GM23338 (cell line): ENCODE measurements at regions not wholly inside any gene's neighbourhood (a gene's known extent, or its start where the extent isn't known, plus 50 kb on each side); places are given as distances from the start of the nearest gene placed in this dataset.

Experiments used
- ATAC-seq: fragments of 200-7000 bp; cut with Tn5 transposase; 3 replicates; pipeline ENCODE4 v1.9.1; 2020
- DNase-seq: peaks from one replicate; pipeline ENCODE4 v3.0.0-alpha.2; 2015; ENCODE audit warnings: low spot score
- H2AFZ ChIP-seq: fragments of 200-600 bp; sonication (generic); 2 replicates; pipeline ENCODE4 v1.8.0; 2016; ENCODE audit warnings: antibody characterized with exemption, mild to moderate bottlenecking, moderate library complexity
- H3F3A ChIP-seq: fragments of 200-600 bp; sonication (generic); replicated peaks from 2 replicates; pipeline ENCODE4 v1.8.0; 2017; ENCODE audit warnings: antibody characterized with exemption, mixed run types, low read depth
- H3K27ac ChIP-seq: fragments of 200-600 bp; sonication (generic); 2 replicates; pipeline ENCODE4 v1.6.1; 2016; ENCODE audit warnings: low read depth
- H3K27me3 ChIP-seq: fragments of 200-600 bp; sonication (generic); 2 replicates; pipeline ENCODE4 v1.8.0; 2016; ENCODE audit warnings: mild to moderate bottlenecking, mixed run types, moderate library complexity; ENCODE audit not compliant: insufficient read depth
- H3K36me3 ChIP-seq: fragments of 200-600 bp; sonication (generic); 2 replicates; pipeline ENCODE4 v1.8.0; 2016; ENCODE audit warnings: mild to moderate bottlenecking; ENCODE audit not compliant: insufficient read depth
- H3K4me1 ChIP-seq: fragments of 200-600 bp; sonication (generic); 2 replicates; pipeline ENCODE4 v1.8.0; 2016; ENCODE audit warnings: mild to moderate bottlenecking, moderate library complexity; ENCODE audit not compliant: insufficient read depth
- H3K4me2 ChIP-seq: fragments of 200-600 bp; sonication (generic); 2 replicates; pipeline ENCODE4 v1.7.1; 2017; ENCODE audit warnings: mixed run types
- H3K4me3 ChIP-seq: fragments of 200-600 bp; sonication (generic); 2 replicates; pipeline ENCODE4 v1.6.1; 2016; ENCODE audit warnings: mixed run types
- H3K79me2 ChIP-seq: fragments of 200-600 bp; sonication (generic); replicated peaks from 2 replicates; pipeline ENCODE4 v1.8.0; 2017; ENCODE audit warnings: mild to moderate bottlenecking; ENCODE audit not compliant: insufficient read depth
- H3K9me2 ChIP-seq: fragments of 200-600 bp; sonication (generic); 2 replicates; pipeline ENCODE4 v1.8.0; 2017; ENCODE audit not compliant: insufficient read depth
- H4K20me1 ChIP-seq: fragments of 200-600 bp; sonication (generic); replicated peaks from 2 replicates; pipeline ENCODE4 v1.8.0; 2017; ENCODE audit warnings: mild to moderate bottlenecking; ENCODE audit not compliant: insufficient read depth
- H3K27ac Mint-ChIP-seq: 2 replicates; pipeline ENCODE4 v1.8.0; 2020; ENCODE audit warnings: inconsistent platforms, mild to moderate bottlenecking, moderate library complexity, mixed read lengths
- H3K27me3 Mint-ChIP-seq: 3 replicates; pipeline ENCODE4 v1.8.0; 2022; ENCODE audit warnings: low read depth, mild to moderate bottlenecking, moderate library complexity, mixed read lengths, inconsistent platforms; ENCODE audit not compliant: insufficient read depth, poor library complexity
- H3K36me3 Mint-ChIP-seq: 3 replicates; pipeline ENCODE4 v1.8.0; 2021; ENCODE audit warnings: low read depth, mild to moderate bottlenecking, inconsistent platforms, moderate library complexity, mixed read lengths
- H3K4me1 Mint-ChIP-seq: 3 replicates; pipeline ENCODE4 v1.8.0; 2020; ENCODE audit warnings: mild to moderate bottlenecking, inconsistent platforms, mixed read lengths
- H3K4me3 Mint-ChIP-seq: 3 replicates; pipeline ENCODE4 v1.8.0; 2021; ENCODE audit warnings: moderate library complexity, mild to moderate bottlenecking, inconsistent platforms, mixed read lengths
- H3K9me3 Mint-ChIP-seq: 3 replicates; pipeline ENCODE4 v1.8.0; 2020; ENCODE audit warnings: moderate library complexity, mild to moderate bottlenecking, inconsistent platforms, mixed read lengths
- EZH2phosphoT487 ChIP-seq: fragments of 200-600 bp; sonication (generic); IDR thresholded peaks from one replicate; pipeline ENCODE4 v1.8.1; 2018; ENCODE audit warnings: antibody characterized with exemption; ENCODE audit not compliant: unreplicated experiment
- NANOG ChIP-seq: IDR thresholded peaks from 2 replicates; pipeline ENCODE4 v1.6.1; 2016; ENCODE audit warnings: antibody characterized with exemption, borderline replicate concordance
- POLR2AphosphoS5 ChIP-seq: IDR thresholded peaks from 2 replicates; pipeline ENCODE4 v1.6.1; 2016; ENCODE audit warnings: antibody characterized with exemption, low read depth
- STAT1 ChIP-seq: IDR thresholded peaks from one replicate; pipeline ENCODE4 v1.6.1; 2016; ENCODE audit warnings: antibody characterized with exemption; ENCODE audit not compliant: unreplicated experiment
- ZNF114 ChIP-seq: fragments of 250-450 bp; sonication (Bioruptor Pico); IDR thresholded peaks from 2 replicates; pipeline ENCODE4 v1.5.0; 2020; ENCODE audit warnings: mild to moderate bottlenecking, moderate library complexity
- ZNF331 ChIP-seq: fragments of 250-450 bp; sonication (Bioruptor Pico); IDR thresholded peaks from 2 replicates; pipeline ENCODE4 v1.5.0; 2020; ENCODE audit warnings: low read depth, mild to moderate bottlenecking, moderate library complexity
- TF ChIP-seq, protein P1 (sequence below): IDR thresholded peaks from one replicate; pipeline ENCODE4 v1.6.1; 2018; ENCODE audit warnings: antibody characterized with exemption; ENCODE audit not compliant: unreplicated experiment
- TF ChIP-seq, protein P2 (sequence below): IDR thresholded peaks from 2 replicates; pipeline ENCODE4 v1.6.1; 2016; ENCODE audit warnings: antibody characterized with exemption

DNA sequence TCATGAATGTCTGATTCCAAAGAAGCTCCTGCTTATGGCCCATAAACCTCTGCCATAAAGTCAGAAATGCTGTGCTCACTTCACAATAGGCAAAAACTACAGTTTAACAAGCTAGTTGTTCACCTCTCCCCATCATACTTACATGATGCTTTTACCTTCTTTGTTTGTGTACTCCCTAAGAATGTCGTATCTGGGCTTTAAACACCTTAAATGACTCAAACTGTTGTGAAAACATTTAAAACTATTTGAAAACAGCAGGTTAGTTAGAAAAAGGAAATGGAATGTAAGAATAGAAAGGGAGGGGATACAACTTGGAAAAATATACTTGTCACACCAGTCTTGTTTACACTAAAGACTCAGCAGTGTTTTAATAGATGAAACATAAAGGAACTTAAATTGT is 128.2 kb upstream of the AGR3 start:
- Histone ChIP-seq H3K79me2 (no peaks in the 10 kb centered on the region), H3K4me3 (no peak overlapping the region), H4K20me1 (no peaks in the 10 kb centered on the region), H3F3A (no peaks in the 10 kb centered on the region), H2AFZ (no peak overlapping the region), H3K9me2 (peaks cover 7% of the 10 kb centered on the region; the same call in 1 of the 2 replicates), H3K36me3 (no peaks in the 10 kb centered on the region), H3K27ac (no peak overlapping the region), H3K4me1 (no peaks in the 10 kb centered on the region), H3K4me2 (no peak overlapping the region), H3K27me3 (no peaks in the 10 kb centered on the region)
- H3K4me1 Mint-ChIP-seq: no peaks in the 10 kb centered on the region
- H3K27ac Mint-ChIP-seq: no peak overlapping the region
- DNase-seq (no peak), ATAC-seq (no peak)
- no peaks in the 10 kb centered on the region for H3K36me3 Mint-ChIP-seq
- H3K4me3 Mint-ChIP-seq: no peak overlapping the region
- no peaks in the 10 kb centered on the region for H3K9me3 Mint-ChIP-seq
- H3K27me3 Mint-ChIP-seq: no peaks in the 10 kb centered on the region
- no peak for TF ChIP-seq EZH2phosphoT487

DNA sequence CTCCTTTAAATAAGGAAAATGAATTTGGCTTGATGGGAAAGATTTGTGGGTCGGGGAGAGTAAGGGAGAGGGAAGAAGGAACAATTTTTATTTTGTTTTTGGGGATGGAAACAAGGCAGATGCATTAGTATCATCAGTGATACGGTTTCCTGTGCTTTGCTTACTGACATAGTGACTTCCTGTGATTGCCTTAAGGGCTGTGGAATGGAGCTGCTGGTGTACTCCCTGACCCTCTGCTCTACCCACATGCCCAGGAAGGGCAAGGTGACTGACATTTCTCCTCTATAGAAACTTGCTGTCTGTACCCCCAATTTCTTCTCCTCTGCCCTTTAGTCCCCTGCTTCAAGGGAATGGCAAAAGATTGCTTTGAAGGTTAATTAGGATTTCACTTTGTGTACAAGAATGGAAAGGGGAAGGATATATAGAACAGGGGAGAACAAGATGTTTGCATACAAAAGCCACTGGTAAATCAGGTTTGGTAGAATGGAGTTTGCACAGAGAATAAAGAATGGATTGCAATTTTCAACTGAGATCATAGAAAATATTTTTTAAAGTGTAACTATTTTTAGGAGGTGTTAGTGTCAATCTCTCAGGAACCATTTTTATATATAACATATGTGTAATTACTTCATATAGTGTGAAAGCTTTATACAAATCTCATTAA is 129.0 kb upstream of the AGR3 start:
- no peak overlapping the region for H3K4me3 Mint-ChIP-seq
- H3K9me2 ChIP-seq: peaks cover 7% of the 10 kb centered on the region; the same call in 1 of the 2 replicates
- no peak for ATAC-seq

DNA sequence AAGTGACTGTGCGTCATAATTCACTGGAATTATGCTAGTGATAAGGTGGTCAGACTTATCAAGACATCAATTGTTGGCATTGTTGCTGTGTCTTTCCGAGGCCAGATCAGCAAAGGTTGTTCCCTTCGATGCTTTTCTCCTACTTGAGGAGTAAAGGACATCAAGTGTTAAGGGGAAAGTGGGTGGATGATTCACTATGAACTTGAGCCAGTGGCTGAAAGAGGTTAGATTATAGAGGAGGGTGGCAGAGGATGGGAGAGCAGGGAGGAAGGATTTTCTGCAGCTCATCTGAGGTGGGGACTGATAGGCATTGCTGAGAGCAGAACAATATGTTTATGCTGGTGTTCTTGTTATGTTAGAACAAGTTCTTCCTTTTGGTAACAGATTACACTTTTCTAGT is 131.4 kb upstream of the AGR3 start:
- no peaks in the 10 kb centered on the region for H3K27me3 Mint-ChIP-seq
- H3K27ac ChIP-seq: no peak overlapping the region
- H3K79me2 ChIP-seq: no peaks in the 10 kb centered on the region
- peaks cover 5% of the 10 kb centered on the region; the same call in 1 of the 2 replicates for H3K9me2 ChIP-seq
- H3K36me3 Mint-ChIP-seq: no peaks in the 10 kb centered on the region
- no peak overlapping the region for H3K27ac Mint-ChIP-seq
- H3K4me1 Mint-ChIP-seq: no peaks in the 10 kb centered on the region
- no peaks in the 10 kb centered on the region for H3K4me1 ChIP-seq
- H3F3A ChIP-seq: no peaks in the 10 kb centered on the region
- no peak overlapping the region for H3K4me3 Mint-ChIP-seq
- TF ChIP-seq NANOG (no peak), POLR2AphosphoS5 (no peak), STAT1 (no peak), ZNF114 (CRISPR knock-in tag) (no peak)
- TF ChIP-seq, protein P1, sequence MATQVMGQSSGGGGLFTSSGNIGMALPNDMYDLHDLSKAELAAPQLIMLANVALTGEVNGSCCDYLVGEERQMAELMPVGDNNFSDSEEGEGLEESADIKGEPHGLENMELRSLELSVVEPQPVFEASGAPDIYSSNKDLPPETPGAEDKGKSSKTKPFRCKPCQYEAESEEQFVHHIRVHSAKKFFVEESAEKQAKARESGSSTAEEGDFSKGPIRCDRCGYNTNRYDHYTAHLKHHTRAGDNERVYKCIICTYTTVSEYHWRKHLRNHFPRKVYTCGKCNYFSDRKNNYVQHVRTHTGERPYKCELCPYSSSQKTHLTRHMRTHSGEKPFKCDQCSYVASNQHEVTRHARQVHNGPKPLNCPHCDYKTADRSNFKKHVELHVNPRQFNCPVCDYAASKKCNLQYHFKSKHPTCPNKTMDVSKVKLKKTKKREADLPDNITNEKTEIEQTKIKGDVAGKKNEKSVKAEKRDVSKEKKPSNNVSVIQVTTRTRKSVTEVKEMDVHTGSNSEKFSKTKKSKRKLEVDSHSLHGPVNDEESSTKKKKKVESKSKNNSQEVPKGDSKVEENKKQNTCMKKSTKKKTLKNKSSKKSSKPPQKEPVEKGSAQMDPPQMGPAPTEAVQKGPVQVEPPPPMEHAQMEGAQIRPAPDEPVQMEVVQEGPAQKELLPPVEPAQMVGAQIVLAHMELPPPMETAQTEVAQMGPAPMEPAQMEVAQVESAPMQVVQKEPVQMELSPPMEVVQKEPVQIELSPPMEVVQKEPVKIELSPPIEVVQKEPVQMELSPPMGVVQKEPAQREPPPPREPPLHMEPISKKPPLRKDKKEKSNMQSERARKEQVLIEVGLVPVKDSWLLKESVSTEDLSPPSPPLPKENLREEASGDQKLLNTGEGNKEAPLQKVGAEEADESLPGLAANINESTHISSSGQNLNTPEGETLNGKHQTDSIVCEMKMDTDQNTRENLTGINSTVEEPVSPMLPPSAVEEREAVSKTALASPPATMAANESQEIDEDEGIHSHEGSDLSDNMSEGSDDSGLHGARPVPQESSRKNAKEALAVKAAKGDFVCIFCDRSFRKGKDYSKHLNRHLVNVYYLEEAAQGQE: no peak
- no peak overlapping the region for H3K4me2 ChIP-seq
- DNase-seq: no peak
- H3K4me3 ChIP-seq: no peak overlapping the region
- no peaks in the 10 kb centered on the region for H3K9me3 Mint-ChIP-seq
- no peaks in the 10 kb centered on the region for H3K36me3 ChIP-seq
- no peak for ATAC-seq
- H3K27me3 ChIP-seq: no peaks in the 10 kb centered on the region
- H2AFZ ChIP-seq: no peak overlapping the region
- H4K20me1 ChIP-seq: no peaks in the 10 kb centered on the region

More for the DNA sequence above, 129.0 kb upstream of the AGR3 start:
- Histone ChIP-seq H4K20me1 (no peaks in the 10 kb centered on the region), H3K79me2 (no peaks in the 10 kb centered on the region), H3K4me1 (no peaks in the 10 kb centered on the region), H3F3A (no peaks in the 10 kb centered on the region), H3K4me2 (no peak overlapping the region), H3K36me3 (no peaks in the 10 kb centered on the region), H2AFZ (peak overlapping the region; percentile 30; the same call in 1 of the 2 replicates), H3K27ac (no peak overlapping the region), H3K27me3 (no peaks in the 10 kb centered on the region), H3K4me3 (no peak overlapping the region)
- Mint-ChIP-seq H3K27ac (no peak overlapping the region), H3K36me3 (no peaks in the 10 kb centered on the region), H3K9me3 (no peaks in the 10 kb centered on the region), H3K4me1 (no peaks in the 10 kb centered on the region), H3K27me3 (no peaks in the 10 kb centered on the region)
- no peak for DNase-seq
- TF ChIP-seq POLR2AphosphoS5 (no peak), ZNF114 (CRISPR knock-in tag) (no peak), STAT1 (no peak), NANOG (no peak), ZNF331 (CRISPR knock-in tag) (no peak)
- TF ChIP-seq, protein P2, sequence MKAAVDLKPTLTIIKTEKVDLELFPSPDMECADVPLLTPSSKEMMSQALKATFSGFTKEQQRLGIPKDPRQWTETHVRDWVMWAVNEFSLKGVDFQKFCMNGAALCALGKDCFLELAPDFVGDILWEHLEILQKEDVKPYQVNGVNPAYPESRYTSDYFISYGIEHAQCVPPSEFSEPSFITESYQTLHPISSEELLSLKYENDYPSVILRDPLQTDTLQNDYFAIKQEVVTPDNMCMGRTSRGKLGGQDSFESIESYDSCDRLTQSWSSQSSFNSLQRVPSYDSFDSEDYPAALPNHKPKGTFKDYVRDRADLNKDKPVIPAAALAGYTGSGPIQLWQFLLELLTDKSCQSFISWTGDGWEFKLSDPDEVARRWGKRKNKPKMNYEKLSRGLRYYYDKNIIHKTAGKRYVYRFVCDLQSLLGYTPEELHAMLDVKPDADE: no peak
